ENCODE measurements at regions not wholly inside any gene's neighbourhood (a gene's known extent, or its start where the extent isn't known, plus 50 kb on each side); places are given as distances from the start of the nearest gene placed in this dataset.

GRCh38 chr4:176879380-176880116, 86.8 kb upstream of the VEGFC start:
- H3K27ac ChIP-seq (ENCODE audit: low read depth in 1 of 2, low read length in 2 of 2), result no peak overlapping the region
- WGBS (ENCODE audit: insufficient coverage), result 83% methylated on average over 1 of the region's 4 CpGs
- H3K36me3 Mint-ChIP-seq, result no peaks in the 10 kb centered on the region
- no peaks in the 10 kb centered on the region for H3K27me3 Mint-ChIP-seq (ENCODE audit: low read depth in 3 of 3)
- no peak overlapping the region for H2AFZ ChIP-seq (ENCODE audit: insufficient read depth, low read depth, low read length, poor library complexity, severe bottlenecking)
- no peaks in the 10 kb centered on the region for H3K9me3 ChIP-seq (replicated peaks in 1 of 2; ENCODE audit: control insufficient read depth in 1 of 2, insufficient read depth in 1 of 2, low read length in 2 of 2)
- no peaks in the 10 kb centered on the region for H3K36me3 ChIP-seq (replicated peaks in 1 of 2; ENCODE audit: control insufficient read depth in 1 of 2, insufficient read depth in 2 of 2, low read length in 2 of 2)
- no peaks in the 10 kb centered on the region for H3K79me2 ChIP-seq (ENCODE audit: insufficient read depth, low read length)
- no peak overlapping the region for H3K4me2 ChIP-seq (replicated peaks; ENCODE audit: extremely low read depth, low read length, poor library complexity, severe bottlenecking)
- H3K9me3 Mint-ChIP-seq, result peaks cover 0 to 2% (median 0%) of the 10 kb centered on the region in 7 donors
- no peak overlapping the region for H3K4me3 Mint-ChIP-seq
- no peak for TF ChIP-seq CTCF (IDR thresholded peaks at IDR 0.05)
- intact Hi-C loops (cut with micrococcal nuclease), result no loop called here
- no peaks in the 10 kb centered on the region for H4K20me1 ChIP-seq (ENCODE audit: insufficient read depth, low read length)
- H3K27ac Mint-ChIP-seq, result no peak overlapping the region
- H3K4me3 ChIP-seq (replicated peaks in 1 of 3; ENCODE audit: low read depth in 2 of 3, low read length in 3 of 3), result no peak overlapping the region
- H3K4me1 ChIP-seq (ENCODE audit: control insufficient read depth in 1 of 2, insufficient read depth in 2 of 2, low read length in 2 of 2), result no peaks in the 10 kb centered on the region
- no peak for DNase-seq
- no peaks in the 10 kb centered on the region for H3K27me3 ChIP-seq (ENCODE audit: control insufficient read depth in 2 of 2, insufficient read depth in 2 of 2, low read length in 2 of 2)
- H3K9ac ChIP-seq (ENCODE audit: insufficient read depth, low read length, poor library complexity, severe bottlenecking), result no peak overlapping the region
- no peaks in the 10 kb centered on the region for H3K4me1 Mint-ChIP-seq

- no peak overlapping the region for H3K27ac Mint-ChIP-seq
- Histone ChIP-seq H3K27me3 (ENCODE audit: control insufficient read depth in 2 of 2, insufficient read depth in 2 of 2, low read length in 2 of 2) (no peaks in the 10 kb centered on the region), H2AFZ (ENCODE audit: insufficient read depth, low read depth, low read length, poor library complexity, severe bottlenecking) (no peak overlapping the region), H3K36me3 (replicated peaks in 1 of 2; ENCODE audit: control insufficient read depth in 1 of 2, insufficient read depth in 2 of 2, low read length in 2 of 2) (no peaks in the 10 kb centered on the region), H3K9me3 (replicated peaks in 1 of 2; ENCODE audit: control insufficient read depth in 1 of 2, insufficient read depth in 1 of 2, low read length in 2 of 2) (no peaks in the 10 kb centered on the region), H4K20me1 (ENCODE audit: insufficient read depth, low read length) (no peaks in the 10 kb centered on the region), H3K4me3 (replicated peaks in 1 of 3; ENCODE audit: low read depth in 2 of 3, low read length in 3 of 3) (no peak overlapping the region), H3K79me2 (ENCODE audit: insufficient read depth, low read length) (no peaks in the 10 kb centered on the region), H3K4me2 (replicated peaks; ENCODE audit: extremely low read depth, low read length, poor library complexity, severe bottlenecking) (no peak overlapping the region), H3K4me1 (ENCODE audit: control insufficient read depth in 1 of 2, insufficient read depth in 2 of 2, low read length in 2 of 2) (no peaks in the 10 kb centered on the region), H3K9ac (ENCODE audit: insufficient read depth, low read length, poor library complexity, severe bottlenecking) (no peak overlapping the region), H3K27ac (ENCODE audit: low read depth in 1 of 2, low read length in 2 of 2) (no peak overlapping the region)
- DNase-seq, result no peak
- no peak for TF ChIP-seq CTCF (IDR thresholded peaks at IDR 0.05)
- no peaks in the 10 kb centered on the region for H3K4me1 Mint-ChIP-seq
- H3K27me3 Mint-ChIP-seq (ENCODE audit: low read depth in 3 of 3), result no peaks in the 10 kb centered on the region
- peaks cover 0 to 4% (median 0%) of the 10 kb centered on the region in 7 donors for H3K9me3 Mint-ChIP-seq
- H3K36me3 Mint-ChIP-seq, result no peaks in the 10 kb centered on the region
- H3K4me3 Mint-ChIP-seq, result no peak overlapping the region
- WGBS (ENCODE audit: insufficient coverage), result no CpG with 5 or more reads among the region's 2 CpGs
- intact Hi-C loops (cut with micrococcal nuclease), result no loop called here
Observed at GRCh38 chr4:176882206-176882605, 89.5 kb upstream of the VEGFC start.

Measured in CD14-positive monocyte (primary cell).